HepG2 (cell line): ENCODE measurements at regions not wholly inside any gene's neighbourhood (a gene's known extent, or its start where the extent isn't known, plus 50 kb on each side); places are given as distances from the start of the nearest gene placed in this dataset.

ENCODE experiments used
- BHLHE40 ChIP-seq: IDR thresholded peaks from 2 replicates; pipeline ENCODE4 v1.6.1; 2011; ENCODE audit warnings: low read length, improper control_type of control experiment
- FOXP1 ChIP-seq, 2 experiments: fragments of 450-650 bp in 1 of 2; IDR thresholded peaks; 2 replicates each; pipeline ENCODE4 v1.6.1; 2017 to 2018; ENCODE audit warnings: antibody characterized with exemption in 1 of 2
- JUNB ChIP-seq: sonication (generic); formaldehyde crosslinking; IDR thresholded peaks from 2 replicates; pipeline ENCODE4 v1.8.0; 2022; ENCODE audit warnings: missing genetic modification reagents, mild to moderate bottlenecking, borderline replicate concordance
- PAXIP1 ChIP-seq: sonication (generic); formaldehyde crosslinking; conservative IDR thresholded peaks from 2 replicates; pipeline ENCODE4 v1.4.0; 2020; ENCODE audit warnings: mild to moderate bottlenecking, missing genetic modification reagents, moderate library complexity
- PRDM10 ChIP-seq: sonication (generic); formaldehyde crosslinking; IDR thresholded peaks from 2 replicates; pipeline ENCODE4 v1.4.0; 2020; ENCODE audit warnings: low read depth, missing genetic modification reagents
- STAT6 ChIP-seq: sonication (generic); formaldehyde crosslinking; IDR thresholded peaks from 2 replicates; pipeline ENCODE4 v1.4.0; 2020; ENCODE audit warnings: missing genetic modification reagents, mild to moderate bottlenecking, borderline replicate concordance
- UBTF ChIP-seq: sonication (generic); formaldehyde crosslinking; IDR thresholded peaks from 2 replicates; pipeline ENCODE4 v1.4.0; 2020; ENCODE audit warnings: mild to moderate bottlenecking, missing genetic modification reagents
- ZNF430 ChIP-seq: sonication (generic); formaldehyde crosslinking; IDR thresholded peaks from 2 replicates; pipeline ENCODE4 v1.9.0; 2021; ENCODE audit warnings: mild to moderate bottlenecking, missing genetic modification reagents

GRCh38 chr13:106400289-106400688, 135.2 kb downstream of the EFNB2 start:
- TF ChIP-seq STAT6: no peak
- TF ChIP-seq PAXIP1: no peak
- TF ChIP-seq FOXP1 (IDR thresholded peaks at IDR 0.05): no peak
- TF ChIP-seq FOXP1 (CRISPR knock-in tag; IDR thresholded peaks at IDR 0.05): no peak
- no peak for TF ChIP-seq ZNF430 (CRISPR knock-in tag)
- TF ChIP-seq JUNB: no peak
- TF ChIP-seq BHLHE40: no peak
- no peak for TF ChIP-seq PRDM10 (CRISPR knock-in tag)
- no peak for TF ChIP-seq UBTF
